DND-41 (cell line): ENCODE measurements at regions not wholly inside any gene's neighbourhood (a gene's known extent, or its start where the extent isn't known, plus 50 kb on each side); places are given as distances from the start of the nearest gene placed in this dataset.
"Not testable (repeated sequence)": the region's sequence is repeated elsewhere in the genome, so short reads cannot be mapped to it uniquely, and the experiment has no call there.

Experiments
- ATAC-seq: fragments of 200-7000 bp; cut with Tn5 transposase; 3 replicates; pipeline ENCODE4 v1.9.1; 2021; ENCODE audit warnings: low read depth; ENCODE audit not compliant: insufficient read depth
- DNase-seq: peaks from one replicate; pipeline ENCODE4 v3.0.0-alpha.2; 2020
- H2AFZ ChIP-seq: 2 replicates; pipeline ENCODE4 v1.6.0; 2012; ENCODE audit warnings: low read depth, low read length
- H3K27ac ChIP-seq: 2 replicates; pipeline ENCODE4 v1.5.1; 2012; ENCODE audit warnings: low read length, inconsistent platforms
- H3K27me3 ChIP-seq: fragments of 200-600 bp; sonication (generic); 2 replicates; pipeline ENCODE4 v1.6.0; 2012; ENCODE audit warnings: low read length, mild to moderate bottlenecking, inconsistent platforms; ENCODE audit not compliant: insufficient read depth, poor library complexity
- H3K36me3 ChIP-seq: 2 replicates; pipeline ENCODE4 v1.5.1; 2012; ENCODE audit warnings: low read length, inconsistent platforms; ENCODE audit not compliant: insufficient read depth
- H3K4me1 ChIP-seq: 2 replicates; pipeline ENCODE4 v1.5.1; 2012; ENCODE audit warnings: mild to moderate bottlenecking, low read length; ENCODE audit not compliant: insufficient read depth
- H3K4me2 ChIP-seq: 2 replicates; pipeline ENCODE4 v1.6.0; 2012; ENCODE audit warnings: mild to moderate bottlenecking, moderate library complexity, low read length, inconsistent platforms; ENCODE audit not compliant: insufficient read depth
- H3K4me3 ChIP-seq, 2 experiments: fragments of 200-600 bp in 1 of 2; shearing (Covaris generic) in 1 of 2; 2 replicates each; pipeline ENCODE4 v1.5.1; 2012 to 2016; ENCODE audit warnings: inconsistent platforms in 2 of 2, low read length in 2 of 2, mild to moderate bottlenecking in 2 of 2, low read depth in 1 of 2, moderate library complexity in 1 of 2
- H3K79me2 ChIP-seq: 2 replicates; pipeline ENCODE4 v1.6.0; 2012; ENCODE audit warnings: low read length, inconsistent platforms; ENCODE audit not compliant: insufficient read depth
- H3K9ac ChIP-seq: 2 replicates; pipeline ENCODE4 v1.6.0; 2012; ENCODE audit warnings: low read depth, mild to moderate bottlenecking, inconsistent platforms, low read length, moderate library complexity
- H3K9me3 ChIP-seq: 2 replicates; pipeline ENCODE4 v1.5.1; 2012; ENCODE audit warnings: low read length, moderate library complexity, mild to moderate bottlenecking, inconsistent platforms; ENCODE audit not compliant: insufficient read depth, severe bottlenecking
- H4K20me1 ChIP-seq: 2 replicates; pipeline ENCODE4 v1.6.0; 2012; ENCODE audit warnings: low read length; ENCODE audit not compliant: insufficient read depth
- CTCF ChIP-seq: IDR thresholded peaks from 2 replicates; pipeline ENCODE4 v1.5.1; 2012; ENCODE audit warnings: borderline replicate concordance, low read length, moderate library complexity, mild to moderate bottlenecking; ENCODE audit not compliant: poor library complexity, severe bottlenecking; ENCODE audit errors: extremely low read depth
- EZH2 ChIP-seq: IDR thresholded peaks from 3 replicates; pipeline ENCODE4 v1.6.1; 2012; ENCODE audit warnings: borderline replicate concordance, low read depth, mild to moderate bottlenecking, moderate library complexity, low read length, inconsistent platforms; ENCODE audit not compliant: severe bottlenecking

GRCh38 chr3:150270883-150271590 is 137.1 kb upstream of the TSC22D2 start:
- H3K36me3 ChIP-seq: no peaks in the 10 kb centered on the region
- no peak for TF ChIP-seq CTCF
- no peak for TF ChIP-seq EZH2
- no peak for ATAC-seq
- no peak overlapping the region for H2AFZ ChIP-seq
- H3K4me3 ChIP-seq: no peak overlapping the region
- no peaks in the 10 kb centered on the region for H3K79me2 ChIP-seq
- H3K4me2 ChIP-seq: no peak overlapping the region
- no peak overlapping the region for H3K9ac ChIP-seq
- peaks cover 10% of the 10 kb centered on the region for H3K27me3 ChIP-seq
- DNase-seq: no peak
- no peaks in the 10 kb centered on the region for H3K9me3 ChIP-seq
- H4K20me1 ChIP-seq: no peaks in the 10 kb centered on the region
- H3K27ac ChIP-seq: no peak overlapping the region
- no peaks in the 10 kb centered on the region for H3K4me1 ChIP-seq

GRCh38 chr3:150270444-150270843 is 137.7 kb upstream of the TSC22D2 start:
- not testable (repeated sequence) for H4K20me1 ChIP-seq, H3K9me3 ChIP-seq, H3K79me2 ChIP-seq, H3K4me3 ChIP-seq, H3K4me1 ChIP-seq, H3K27ac ChIP-seq, H3K36me3 ChIP-seq, H3K27me3 ChIP-seq, H3K9ac ChIP-seq, ATAC-seq, H2AFZ ChIP-seq, H3K4me2 ChIP-seq, DNase-seq

- Histone ChIP-seq H3K79me2 (no peaks in the 10 kb centered on the region), H4K20me1 (no peaks in the 10 kb centered on the region), H3K27me3 (peaks cover 10% of the 10 kb centered on the region), H2AFZ (no peak overlapping the region), H3K4me3 (no peak overlapping the region), H3K4me2 (no peak overlapping the region), H3K36me3 (no peaks in the 10 kb centered on the region), H3K9me3 (no peaks in the 10 kb centered on the region), H3K27ac (no peak overlapping the region), H3K9ac (no peak overlapping the region), H3K4me1 (no peaks in the 10 kb centered on the region)
- no peak for TF ChIP-seq CTCF
- no peak for TF ChIP-seq EZH2
- ATAC-seq (no peak), DNase-seq (no peak)
Measured at GRCh38 chr3:150269526-150269925, 138.6 kb upstream of the TSC22D2 start.

GRCh38 chr3:150268426-150269391 is 139.4 kb upstream of the TSC22D2 start:
- H3K27me3 ChIP-seq: peaks cover 7% of the 10 kb centered on the region
- H4K20me1 ChIP-seq: no peaks in the 10 kb centered on the region
- H3K36me3 ChIP-seq: no peaks in the 10 kb centered on the region
- no peaks in the 10 kb centered on the region for H3K9me3 ChIP-seq
- H2AFZ ChIP-seq: no peak overlapping the region
- DNase-seq (no peak), ATAC-seq (no peak)
- H3K4me1 ChIP-seq: no peaks in the 10 kb centered on the region
- no peaks in the 10 kb centered on the region for H3K79me2 ChIP-seq
- H3K4me2 ChIP-seq: no peak overlapping the region
- no peak overlapping the region for H3K27ac ChIP-seq
- TF ChIP-seq CTCF: no peak
- TF ChIP-seq EZH2: no peak
- no peak overlapping the region for H3K9ac ChIP-seq
- H3K4me3 ChIP-seq: no peak overlapping the region
